IPS DF 4.7 (cell line): ENCODE measurements at regions not wholly inside any gene's neighbourhood (a gene's known extent, or its start where the extent isn't known, plus 50 kb on each side); places are given as distances from the start of the nearest gene placed in this dataset.
A peak's percentile ranks its signal among the peaks of the same experiment; 100 is the strongest.
"Not testable (repeated sequence)": the region's sequence is repeated elsewhere in the genome, so short reads cannot be mapped to it uniquely, and the experiment has no call there.

Source experiments
- DNase-seq: peaks from one replicate; pipeline ENCODE4 v3.0.0-alpha.2; 2013; ENCODE audit warnings: low spot score; ENCODE audit errors: extremely low read depth

DNA sequence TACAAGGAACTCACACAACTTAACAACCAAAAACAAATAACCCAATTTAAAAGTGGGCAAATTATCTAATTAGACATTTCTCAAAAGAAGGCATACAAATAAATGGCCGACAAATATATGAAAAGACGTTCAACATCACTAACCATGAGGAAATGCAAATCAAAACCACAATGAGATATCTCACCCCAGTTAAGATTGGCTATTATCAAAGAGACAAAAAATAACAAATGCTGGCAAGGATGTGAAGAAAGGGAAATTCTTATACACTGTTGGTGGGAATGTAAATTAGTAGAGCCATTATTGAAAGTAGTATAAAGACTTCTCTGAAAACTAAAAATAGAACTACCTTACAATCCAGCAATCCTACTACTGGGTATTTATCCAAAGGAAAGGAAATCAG is 96.7 kb upstream of the SIRPG start:
- DNase-seq = no peak

DNA sequence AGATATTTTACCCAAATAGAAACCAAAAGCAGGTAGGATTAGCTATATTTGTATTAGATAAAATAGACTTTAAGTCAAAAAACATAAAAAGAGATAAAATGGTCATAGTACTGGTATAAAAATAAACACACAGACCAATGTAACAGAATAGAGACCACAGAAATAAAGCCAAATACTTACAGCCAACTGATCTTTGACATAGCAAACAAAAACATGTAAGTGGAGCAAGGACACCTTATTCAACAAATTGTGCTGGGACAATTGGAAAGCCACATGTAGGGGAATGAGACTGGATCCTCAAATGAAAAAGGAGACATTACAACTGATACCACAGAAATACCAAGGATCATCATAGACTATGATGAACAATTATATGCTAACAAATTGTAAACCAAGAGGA is 94.5 kb upstream of the SIRPG start:
- DNase-seq = no peak

DNA sequence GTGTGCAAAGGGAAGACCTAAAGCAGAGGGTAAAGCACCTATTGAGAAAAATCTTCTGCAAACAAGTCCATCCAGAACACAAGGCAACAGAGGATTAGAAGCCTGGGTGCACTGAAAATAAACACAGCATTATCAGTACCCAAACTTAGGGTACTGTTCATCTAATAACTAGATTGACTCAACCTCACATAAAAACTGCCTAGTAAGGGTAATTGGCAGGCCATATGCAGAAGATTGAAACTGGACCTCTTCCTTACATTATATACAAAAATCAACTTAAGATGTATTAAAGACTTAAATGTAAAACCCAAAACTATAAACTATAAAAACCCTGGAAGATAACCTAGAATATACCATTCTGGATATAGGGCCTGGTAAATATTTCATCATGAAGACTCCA is 91.2 kb upstream of the SIRPG start:
- DNase-seq = no peak

DNA sequence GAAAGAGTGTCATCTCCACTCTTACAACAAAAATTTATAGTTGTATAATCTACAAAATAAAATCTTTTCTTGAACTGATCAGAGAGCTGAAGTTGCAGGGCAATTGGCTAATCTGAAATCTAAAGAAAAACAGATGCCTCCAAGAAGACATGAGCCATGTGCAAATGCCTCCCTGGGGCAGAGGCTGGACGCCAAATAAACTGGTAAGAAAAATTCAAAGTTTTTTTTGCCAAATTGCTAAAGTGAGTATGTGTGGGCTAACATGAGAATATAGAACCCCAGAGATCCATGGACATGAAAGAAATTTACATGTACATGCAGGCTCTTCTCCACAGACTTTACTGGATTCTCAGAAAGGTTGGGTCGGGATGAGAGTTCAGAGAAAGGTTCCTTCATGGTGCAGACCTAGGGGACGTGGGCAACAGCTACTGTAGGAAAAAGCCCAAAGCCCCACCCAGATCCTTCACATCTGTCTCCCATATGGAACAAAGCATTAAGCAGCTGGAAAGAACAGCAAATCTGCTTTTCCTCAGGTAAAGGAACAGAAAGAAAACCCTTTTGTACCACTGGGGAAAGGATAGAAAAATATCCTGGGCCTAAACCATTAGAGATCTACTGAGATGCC is 90.5 kb upstream of the SIRPG start:
- no peak for DNase-seq

DNA sequence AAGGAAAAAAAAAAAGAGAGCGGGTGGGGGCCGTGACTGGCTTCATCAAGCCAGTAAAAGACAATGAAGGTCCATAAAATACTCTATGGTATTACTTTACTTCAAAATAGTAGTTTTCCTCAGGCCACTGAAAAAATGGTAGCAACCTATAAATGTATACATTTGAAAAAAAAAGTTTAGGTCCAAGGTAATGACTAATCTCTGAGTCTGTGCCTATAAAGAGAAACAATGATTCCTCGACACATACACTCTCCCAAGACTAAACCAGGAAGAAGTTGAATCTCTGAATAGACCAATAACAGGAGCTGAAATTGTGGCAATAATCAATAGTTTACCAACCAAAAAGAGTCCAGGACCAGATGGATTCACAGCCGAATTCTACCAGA is 84.5 kb upstream of the SIRPG start:
- not testable (repeated sequence) for DNase-seq

DNA sequence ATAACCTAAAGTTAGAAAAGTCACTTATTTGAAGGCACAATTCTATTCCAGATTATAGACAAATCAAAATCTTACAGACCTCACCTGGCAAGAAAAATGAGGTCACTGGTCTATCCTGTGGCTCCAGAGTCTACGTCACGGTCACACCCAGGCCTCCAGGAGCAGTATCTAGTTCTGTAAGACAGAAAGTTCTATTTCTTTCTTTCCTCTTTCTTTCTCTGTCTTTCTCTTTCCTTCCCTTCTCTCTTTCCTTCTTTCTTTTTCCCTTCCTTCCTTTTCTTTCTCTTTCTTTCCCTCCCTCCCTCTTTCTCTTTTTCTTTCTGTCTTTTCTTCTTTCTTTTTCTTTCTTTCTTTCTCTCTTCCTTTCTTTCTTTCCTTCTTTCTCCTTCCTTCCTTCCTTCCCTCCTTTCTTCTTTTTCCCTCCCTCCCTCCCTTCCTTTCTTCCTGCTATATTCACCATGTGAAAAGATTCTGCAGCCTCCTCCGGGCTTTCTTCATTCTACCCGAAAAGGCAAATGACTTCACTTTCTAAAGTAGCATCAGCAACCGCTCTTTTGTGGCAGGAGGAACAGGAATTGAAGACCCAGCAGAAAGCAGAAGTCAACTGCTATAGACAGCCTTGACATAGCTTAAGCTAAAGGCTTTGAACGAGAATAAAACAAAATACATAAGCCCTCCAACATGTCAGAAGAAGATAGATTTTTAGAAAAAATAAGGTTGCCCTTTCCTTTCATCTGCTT is 83.9 kb upstream of the SIRPG start:
- DNase-seq = no peak

DNA sequence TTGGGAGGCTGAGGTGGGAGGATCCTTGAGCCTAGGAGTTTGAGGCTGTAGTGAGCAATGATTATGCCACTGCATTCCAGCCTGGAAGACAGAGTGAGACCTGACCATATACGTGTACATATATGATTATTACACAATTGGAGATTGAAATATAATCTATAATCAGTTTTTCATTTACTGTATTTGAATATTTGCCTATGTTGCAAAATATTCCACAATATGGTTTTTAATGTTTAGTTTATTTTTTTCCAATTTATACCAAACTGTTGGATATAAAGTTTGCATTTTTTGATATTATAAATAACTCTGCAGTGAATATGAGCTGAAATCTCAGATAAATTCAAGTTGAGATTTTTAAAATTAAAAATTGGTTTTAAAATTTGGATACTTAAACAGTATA is 79.6 kb upstream of the SIRPG start:
- no peak for DNase-seq

DNA sequence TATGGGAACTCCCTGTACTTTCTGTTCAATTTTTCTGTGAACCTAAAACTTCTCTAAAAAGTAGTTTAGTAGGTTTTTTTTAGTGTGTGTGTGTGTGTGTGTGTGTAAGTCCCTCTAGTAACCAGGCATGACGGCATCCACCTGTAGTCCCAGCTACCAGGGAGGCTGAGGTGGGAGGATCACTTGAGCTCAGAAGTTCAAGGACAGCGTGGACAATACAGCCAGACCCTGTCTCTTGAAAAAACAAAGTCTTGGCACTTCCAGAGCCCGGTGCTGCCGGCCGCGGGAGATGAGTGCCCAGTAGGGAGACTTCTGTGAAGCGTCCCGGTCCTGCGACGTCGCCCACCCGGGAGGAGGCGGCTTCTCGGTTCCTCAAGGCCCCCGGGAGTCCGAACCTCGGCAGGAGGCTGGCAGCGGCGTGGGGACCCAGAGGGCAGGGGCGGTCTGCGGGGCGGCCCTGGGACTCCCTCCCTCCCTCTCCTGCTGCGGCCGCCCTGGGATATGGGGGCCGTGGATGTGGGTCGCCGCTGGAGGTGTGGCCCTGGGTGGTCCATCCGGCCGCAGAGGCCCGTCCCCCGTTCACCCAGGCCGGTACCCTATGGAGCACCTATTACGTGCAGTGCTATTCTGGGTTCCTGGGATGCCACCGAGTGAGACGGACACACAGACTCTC is 78.0 kb upstream of the SIRPG start:
- no peak for DNase-seq

DNA sequence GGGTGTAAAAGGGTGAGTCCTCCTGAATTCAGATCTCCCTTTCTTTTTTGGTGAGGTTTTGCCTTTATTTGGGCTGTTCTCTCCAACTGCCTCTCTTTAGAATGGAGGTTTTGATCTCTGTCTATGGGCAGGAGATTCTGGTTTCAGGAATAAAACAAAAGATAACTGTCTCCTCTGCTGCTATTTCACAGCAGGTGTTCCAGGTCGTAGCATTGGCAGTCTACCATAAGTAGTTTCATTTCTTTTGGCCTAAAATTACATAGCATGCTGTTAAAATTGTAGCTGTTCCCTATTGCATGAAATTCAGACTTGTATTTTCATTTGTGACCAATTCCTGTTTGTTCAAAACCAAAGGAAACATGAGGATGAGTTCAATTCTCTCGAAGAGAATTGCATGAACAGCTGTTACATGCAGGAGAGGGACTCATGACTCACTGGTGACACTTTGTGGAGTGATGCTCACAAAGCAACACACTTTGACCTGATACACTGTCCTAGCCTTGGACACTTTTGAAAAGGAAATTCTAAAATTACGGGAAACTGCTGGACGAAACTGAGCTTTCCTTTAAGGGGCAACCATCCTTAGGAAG is 76.8 kb upstream of the SIRPG start:
- no peak for DNase-seq

DNA sequence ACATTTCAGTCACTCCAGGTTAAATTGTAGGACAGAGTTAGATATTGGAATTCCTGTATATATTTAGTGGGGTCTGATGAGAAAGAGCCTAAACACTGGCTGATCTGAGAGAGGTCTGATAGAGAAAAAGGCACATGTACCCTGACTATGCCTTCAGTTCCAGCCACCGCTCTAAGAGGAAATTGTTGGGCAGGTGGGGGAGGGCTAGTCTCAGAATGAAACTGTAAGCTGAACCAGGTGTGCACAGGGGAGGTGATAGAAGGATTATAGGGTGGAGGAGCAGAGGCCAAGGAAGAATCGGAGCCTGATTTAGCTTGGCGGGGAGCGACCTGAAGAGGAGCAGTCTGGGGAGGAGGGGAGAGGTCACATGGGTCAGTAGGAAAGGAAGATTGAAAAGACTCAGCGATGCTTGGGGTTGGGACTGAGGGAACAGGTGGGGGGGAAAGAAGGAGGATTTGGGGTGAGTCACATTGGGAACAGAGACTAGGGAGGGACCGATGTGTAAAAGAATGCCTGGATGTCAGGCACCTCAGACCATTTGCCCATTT is 74.3 kb upstream of the SIRPG start:
- DNase-seq = not testable (repeated sequence)

DNA sequence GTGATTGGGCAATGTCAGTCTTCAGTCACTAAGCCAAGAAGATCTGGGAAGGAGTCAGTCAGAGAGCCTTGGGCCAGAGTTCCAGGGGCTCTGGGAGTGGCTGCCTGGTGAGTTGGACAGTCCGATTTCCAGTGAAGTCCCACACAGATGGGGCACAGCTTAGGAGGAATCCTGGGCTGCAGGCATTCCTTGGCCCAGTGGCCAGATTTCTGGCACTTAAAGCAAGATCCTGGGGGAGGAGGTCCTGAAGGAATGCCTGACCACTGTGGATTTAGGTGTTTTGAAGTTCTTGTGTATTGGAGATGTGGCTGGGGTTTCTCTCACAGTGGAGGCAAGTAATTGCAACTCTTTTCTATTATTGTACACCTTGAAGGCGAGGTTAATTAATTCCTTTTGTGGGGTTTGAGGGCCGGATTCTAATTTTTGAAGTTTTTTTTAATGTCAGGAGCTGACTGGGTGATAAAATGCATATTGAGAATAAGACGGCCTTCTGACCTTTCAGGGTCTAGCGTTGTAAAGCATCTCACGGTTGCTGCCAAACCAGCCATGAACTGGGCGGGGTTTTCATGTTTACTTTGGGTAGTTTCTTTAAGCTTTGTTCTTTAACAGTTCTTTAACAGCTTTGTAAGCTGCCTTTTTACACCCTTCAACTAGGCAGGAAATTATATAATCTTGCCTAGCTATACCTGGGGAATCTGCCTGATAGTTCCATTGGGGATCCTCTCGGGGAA is 73.6 kb upstream of the SIRPG start:
- DNase-seq = not testable (repeated sequence)

DNA sequence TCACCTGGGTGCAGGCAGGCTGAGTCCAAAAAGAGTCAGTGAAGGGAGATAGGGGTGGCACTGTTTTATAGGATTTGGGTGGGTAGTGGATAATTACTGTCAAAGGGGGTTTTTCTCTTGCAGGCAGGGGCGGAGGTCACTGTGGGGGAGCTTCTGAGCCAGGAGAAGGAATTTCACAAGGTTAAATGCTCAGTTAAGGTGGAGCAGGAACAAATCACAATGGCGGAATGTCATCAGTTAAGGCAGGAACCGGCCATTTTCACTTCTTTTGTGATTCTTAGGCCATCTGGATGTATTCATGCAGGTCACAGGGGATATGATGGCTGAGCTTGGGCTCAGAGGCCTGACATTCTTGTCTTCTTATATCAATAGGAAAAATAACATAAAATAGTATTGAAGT is 69.7 kb upstream of the SIRPG start:
- not testable (repeated sequence) for DNase-seq

DNA sequence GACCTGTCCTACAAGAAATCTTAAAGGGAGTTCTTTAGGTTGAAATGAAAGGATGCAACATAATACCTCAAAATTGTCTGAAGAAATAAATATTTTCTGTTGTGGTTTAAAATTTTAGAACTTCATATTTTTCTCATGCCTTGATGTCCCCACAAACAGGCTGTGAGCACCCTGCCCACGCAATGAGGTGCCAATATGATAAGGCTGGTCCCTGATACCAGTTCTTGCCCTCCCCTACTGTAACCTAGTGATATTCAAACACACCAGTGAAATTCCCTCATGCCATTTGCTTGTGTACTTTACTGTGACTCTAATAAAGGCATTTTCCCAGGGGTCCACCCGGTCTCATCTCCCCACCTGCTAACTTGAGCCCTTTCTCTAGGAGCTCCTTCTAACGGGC is 67.3 kb upstream of the SIRPG start:
- no peak for DNase-seq

DNA sequence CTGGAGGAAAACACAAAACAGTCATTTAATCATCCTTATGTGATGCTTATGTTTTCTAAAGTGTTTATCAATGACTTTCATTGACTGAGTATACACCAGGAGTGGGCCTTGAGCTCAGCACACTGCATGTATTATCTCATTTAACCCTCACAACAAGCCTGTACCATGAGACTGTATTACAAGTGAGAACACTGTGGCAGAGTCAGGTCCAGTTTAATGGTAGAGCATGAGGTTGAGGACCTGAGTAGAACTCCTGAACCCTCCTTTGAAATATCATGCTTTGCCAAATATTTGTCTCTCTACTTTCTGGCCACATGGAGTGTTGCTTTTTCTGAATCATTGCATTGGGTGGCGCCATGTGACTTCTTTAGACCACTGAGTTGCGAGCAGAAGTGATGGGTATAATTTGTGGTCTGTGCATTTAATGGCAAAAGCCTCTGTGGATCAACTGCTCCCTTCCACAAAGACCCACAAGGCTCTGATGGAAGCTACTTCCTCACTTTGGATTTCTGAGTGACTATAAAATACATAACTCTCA is 65.0 kb upstream of the SIRPG start:
- no peak for DNase-seq

DNA sequence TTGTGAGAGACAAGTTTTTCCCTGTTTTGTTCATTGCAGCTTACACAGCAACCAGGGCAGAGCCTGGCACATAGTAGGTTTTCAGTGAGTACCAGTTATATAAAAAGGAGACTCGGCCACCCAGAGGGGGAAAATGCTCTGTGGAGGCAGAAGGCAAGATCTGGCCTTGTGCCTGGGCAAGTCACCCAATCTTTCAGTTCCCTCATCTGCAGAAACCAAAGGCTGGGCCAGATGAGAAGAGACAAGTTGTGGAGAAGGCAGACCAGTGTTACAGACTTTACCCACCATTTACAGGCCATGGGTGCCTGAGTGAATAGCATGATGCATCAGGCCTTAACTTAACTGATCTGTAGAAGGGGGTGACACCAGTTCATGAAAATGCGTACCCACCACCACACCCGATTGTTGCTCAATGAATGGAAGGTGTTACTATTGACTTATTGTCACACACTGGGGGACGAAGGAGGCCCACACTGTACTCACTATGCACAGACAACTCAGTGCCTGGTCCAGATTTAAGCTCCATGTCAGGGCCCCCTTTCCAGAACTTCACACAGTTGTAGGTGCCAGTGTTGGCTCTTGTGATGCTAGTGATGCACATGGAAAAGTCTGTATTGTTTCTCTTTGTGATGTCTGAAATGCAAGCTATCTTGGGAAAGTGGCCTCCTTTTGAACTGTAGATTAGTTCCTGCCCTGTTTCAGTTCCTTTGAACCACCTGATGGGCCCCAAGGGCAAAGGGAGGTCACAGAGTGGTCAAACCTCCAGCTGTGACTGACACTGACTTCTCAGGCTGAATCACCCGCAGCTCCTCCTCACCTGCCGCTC is 64.3 kb upstream of the SIRPG start:
- DNase-seq = peak; percentile 93

DNA sequence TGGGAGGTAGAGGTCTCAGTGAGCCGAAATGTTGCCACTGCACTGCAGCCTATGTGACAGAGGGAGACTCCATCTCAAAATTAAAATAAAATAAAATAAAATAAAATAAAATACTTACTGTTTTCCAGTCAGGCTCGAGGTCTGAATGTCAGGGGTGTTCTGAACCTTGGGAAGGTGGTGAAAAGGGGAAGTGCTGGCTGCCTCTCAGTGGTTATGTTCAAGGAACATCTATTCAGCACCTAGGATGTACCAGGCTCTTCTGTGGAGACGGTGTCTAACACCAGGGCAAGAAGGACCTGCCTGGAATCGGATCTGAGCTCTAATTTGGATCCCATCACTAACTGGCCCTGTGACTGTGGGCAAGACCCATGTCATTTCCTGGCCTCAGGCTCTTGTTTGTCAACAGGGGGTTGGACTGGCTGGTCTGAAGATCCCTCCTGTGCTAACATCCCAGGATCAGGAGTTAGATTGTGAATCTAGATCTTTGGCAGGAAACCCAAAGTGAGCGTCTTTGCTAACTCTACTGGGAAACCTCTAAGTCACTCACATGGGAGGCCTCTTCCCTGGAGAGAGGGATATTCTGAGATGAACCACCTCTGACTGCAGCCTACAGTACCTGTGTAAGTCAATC is 63.4 kb upstream of the SIRPG start:
- DNase-seq = no peak

DNA sequence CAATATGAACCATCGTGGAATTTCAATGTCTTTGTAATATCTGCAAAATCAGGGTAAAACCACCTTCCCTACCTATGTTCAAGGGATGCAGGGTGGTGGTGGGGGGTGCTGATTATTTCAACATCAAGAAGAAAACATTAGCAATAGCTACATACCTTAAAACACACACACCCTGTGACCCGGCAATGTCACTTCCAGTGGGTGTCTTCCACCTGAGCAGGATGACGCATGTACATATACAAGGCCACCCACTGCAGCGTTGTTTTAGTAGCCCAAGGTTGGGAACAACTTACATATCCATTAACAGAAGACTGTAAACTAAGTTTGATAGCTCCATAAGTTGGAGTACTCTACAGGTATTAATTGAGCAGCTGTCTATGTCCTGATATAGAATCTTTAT is 62.6 kb upstream of the SIRPG start:
- no peak for DNase-seq

DNA sequence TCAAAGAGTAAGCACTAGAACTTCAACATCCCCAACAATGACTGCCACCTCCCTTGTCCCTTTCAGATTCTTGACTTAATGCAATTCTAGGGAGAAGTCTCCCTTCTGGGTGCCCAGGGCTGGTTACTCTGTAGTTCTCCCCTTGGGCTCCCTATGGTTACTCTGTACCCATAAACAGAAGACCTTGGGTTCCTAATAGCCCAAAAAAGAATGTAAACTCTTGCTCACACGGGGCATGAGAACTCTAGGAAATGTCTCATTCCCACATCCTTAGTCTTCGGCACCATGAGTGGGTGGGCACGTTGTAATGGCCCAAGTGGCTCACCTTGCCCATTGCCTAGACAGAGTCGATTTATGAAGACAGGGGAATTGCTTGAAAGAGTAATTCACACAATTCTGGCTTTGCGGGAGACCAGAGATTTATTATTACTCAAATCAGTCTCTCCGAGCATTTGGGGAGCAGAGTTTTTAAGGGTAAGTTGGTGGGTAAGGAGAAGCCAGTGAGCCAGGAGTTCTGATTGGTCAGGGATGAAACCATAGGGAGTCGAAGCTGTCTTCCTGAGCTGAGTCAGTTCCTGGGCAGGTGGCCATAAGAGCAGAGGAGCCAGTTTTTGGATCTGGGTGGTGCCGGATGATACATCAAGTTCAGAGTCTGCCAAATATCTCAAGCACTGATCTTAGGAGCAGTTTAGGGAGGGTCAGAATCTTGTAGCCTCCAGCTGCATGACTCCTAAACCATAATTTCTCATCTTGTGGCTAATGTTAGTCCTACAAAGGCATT is 61.2 kb upstream of the SIRPG start:
- no peak for DNase-seq
